Spleen (tissue), 7 donors: ENCODE measurements at regions not wholly inside any gene's neighbourhood (a gene's known extent, or its start where the extent isn't known, plus 50 kb on each side); places are given as distances from the start of the nearest gene placed in this dataset.

Experiments used
- POLR2A ChIP-seq, 3 donors: fragments of 450-650 bp; IDR thresholded peaks; one replicate each; pipeline ENCODE4 v1.5.1; 2017; ENCODE audit warnings: antibody characterized with exemption in 3 of 3, mild to moderate bottlenecking in 1 of 3
- POLR2AphosphoS5 ChIP-seq, 3 donors: sonication (generic); formaldehyde crosslinking; IDR thresholded peaks; one replicate each; pipeline ENCODE4 v1.5.1; 2017; ENCODE audit warnings: antibody characterized with exemption in 3 of 3
- TF ChIP-seq, protein P1 (sequence below), 11 experiments: fragments of 200-600 bp in 7 of 11; fragments of 450-650 bp in 4 of 11; sonication (generic) in 4 of 11; IDR thresholded peaks in 8 of 11; conservative IDR thresholded peaks in 3 of 11; 1 replicate in 7 of 11; 2 replicates in 4 of 11; pipeline versions ENCODE4 v1.4.0 to v1.8.0; 2016 to 2021; ENCODE audit warnings: antibody characterized with exemption in 11 of 11, inconsistent platforms in 4 of 11, mild to moderate bottlenecking in 1 of 11
- donor health status: DM: no; HTN: no; CAD: no; lungs with moderate emphysema.
- donor health status: DM: no; HTN: no; CAD: no.
- donor health status: DM: no; HTN: no; CAD: no.

DNA sequence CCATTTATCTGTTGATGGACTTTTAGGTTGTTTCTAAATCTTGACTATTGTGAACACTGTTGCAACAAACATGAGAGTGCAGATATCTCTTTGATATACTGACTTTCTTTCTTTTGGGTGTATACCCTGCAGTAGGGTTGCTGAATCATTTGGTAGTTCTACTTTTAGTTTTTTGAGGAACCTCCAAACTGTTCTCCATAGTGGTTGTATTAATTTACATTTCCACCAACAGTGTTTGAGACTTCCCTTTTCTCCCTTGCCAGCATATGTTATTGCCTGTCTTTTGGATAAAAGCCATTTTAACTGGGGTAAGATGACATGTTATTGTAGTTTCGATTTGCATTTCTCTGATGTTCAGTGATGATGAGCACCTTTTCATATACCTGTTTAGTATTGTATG, 330.0 kb downstream of the DDX10 start:
- TF ChIP-seq, protein P1, sequence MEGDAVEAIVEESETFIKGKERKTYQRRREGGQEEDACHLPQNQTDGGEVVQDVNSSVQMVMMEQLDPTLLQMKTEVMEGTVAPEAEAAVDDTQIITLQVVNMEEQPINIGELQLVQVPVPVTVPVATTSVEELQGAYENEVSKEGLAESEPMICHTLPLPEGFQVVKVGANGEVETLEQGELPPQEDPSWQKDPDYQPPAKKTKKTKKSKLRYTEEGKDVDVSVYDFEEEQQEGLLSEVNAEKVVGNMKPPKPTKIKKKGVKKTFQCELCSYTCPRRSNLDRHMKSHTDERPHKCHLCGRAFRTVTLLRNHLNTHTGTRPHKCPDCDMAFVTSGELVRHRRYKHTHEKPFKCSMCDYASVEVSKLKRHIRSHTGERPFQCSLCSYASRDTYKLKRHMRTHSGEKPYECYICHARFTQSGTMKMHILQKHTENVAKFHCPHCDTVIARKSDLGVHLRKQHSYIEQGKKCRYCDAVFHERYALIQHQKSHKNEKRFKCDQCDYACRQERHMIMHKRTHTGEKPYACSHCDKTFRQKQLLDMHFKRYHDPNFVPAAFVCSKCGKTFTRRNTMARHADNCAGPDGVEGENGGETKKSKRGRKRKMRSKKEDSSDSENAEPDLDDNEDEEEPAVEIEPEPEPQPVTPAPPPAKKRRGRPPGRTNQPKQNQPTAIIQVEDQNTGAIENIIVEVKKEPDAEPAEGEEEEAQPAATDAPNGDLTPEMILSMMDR (IDR thresholded peaks at IDR 0.05 in 8 of 11, conservative IDR thresholded peaks at IDR 0.05 in 3 of 11) = no peak
- no peak for TF ChIP-seq POLR2A (IDR thresholded peaks at IDR 0.05)
- no peak for TF ChIP-seq POLR2AphosphoS5 (IDR thresholded peaks at IDR 0.05)
